NB4 (cell line): ENCODE measurements at regions not wholly inside any gene's neighbourhood (a gene's known extent, or its start where the extent isn't known, plus 50 kb on each side); places are given as distances from the start of the nearest gene placed in this dataset.

ENCODE experiments used
- POLR2A ChIP-seq: IDR thresholded peaks from 2 replicates; pipeline ENCODE4 v1.6.1; 2011; ENCODE audit warnings: mild to moderate bottlenecking; ENCODE audit not compliant: insufficient read length; ENCODE audit errors: extremely low read depth
- TF ChIP-seq, protein P1 (sequence below): IDR thresholded peaks from one replicate; pipeline ENCODE4 v1.5.1; 2012; ENCODE audit warnings: low read depth, low read length

DNA sequence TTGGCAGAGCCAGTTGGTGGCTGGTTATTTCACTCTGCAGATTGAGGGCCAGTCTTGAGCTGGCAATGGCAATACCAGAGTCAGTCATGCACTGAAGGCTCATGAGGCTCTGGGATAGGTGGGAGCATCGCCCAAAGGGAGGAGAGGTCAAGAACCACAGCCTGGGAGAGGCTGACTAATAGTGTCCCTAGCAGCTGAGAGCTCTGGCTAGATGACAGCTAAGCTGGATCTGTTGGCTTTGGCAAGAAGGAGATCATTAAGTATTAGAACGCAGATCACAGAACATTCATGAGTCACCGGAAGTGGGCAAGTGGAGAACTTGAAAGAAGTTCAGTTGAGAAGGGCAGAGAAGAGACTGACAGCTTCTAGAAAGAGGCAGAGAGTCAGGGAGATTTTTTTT, 521.1 kb downstream of the NR2F2 start:
- TF ChIP-seq, protein P1, sequence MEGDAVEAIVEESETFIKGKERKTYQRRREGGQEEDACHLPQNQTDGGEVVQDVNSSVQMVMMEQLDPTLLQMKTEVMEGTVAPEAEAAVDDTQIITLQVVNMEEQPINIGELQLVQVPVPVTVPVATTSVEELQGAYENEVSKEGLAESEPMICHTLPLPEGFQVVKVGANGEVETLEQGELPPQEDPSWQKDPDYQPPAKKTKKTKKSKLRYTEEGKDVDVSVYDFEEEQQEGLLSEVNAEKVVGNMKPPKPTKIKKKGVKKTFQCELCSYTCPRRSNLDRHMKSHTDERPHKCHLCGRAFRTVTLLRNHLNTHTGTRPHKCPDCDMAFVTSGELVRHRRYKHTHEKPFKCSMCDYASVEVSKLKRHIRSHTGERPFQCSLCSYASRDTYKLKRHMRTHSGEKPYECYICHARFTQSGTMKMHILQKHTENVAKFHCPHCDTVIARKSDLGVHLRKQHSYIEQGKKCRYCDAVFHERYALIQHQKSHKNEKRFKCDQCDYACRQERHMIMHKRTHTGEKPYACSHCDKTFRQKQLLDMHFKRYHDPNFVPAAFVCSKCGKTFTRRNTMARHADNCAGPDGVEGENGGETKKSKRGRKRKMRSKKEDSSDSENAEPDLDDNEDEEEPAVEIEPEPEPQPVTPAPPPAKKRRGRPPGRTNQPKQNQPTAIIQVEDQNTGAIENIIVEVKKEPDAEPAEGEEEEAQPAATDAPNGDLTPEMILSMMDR: no peak
- TF ChIP-seq POLR2A: no peak
